ENCODE measurements at regions not wholly inside any gene's neighbourhood (a gene's known extent, or its start where the extent isn't known, plus 50 kb on each side); places are given as distances from the start of the nearest gene placed in this dataset.

GRCh38 chr12:69039911-69040310 lies 106.9 kb upstream of the CPM start:
- H3K4me3 ChIP-seq (ENCODE audit: control insufficient read depth, low read depth, low read length) = no peak overlapping the region
- no peak for DNase-seq (ENCODE audit: low read depth)
- TF ChIP-seq, protein P1, sequence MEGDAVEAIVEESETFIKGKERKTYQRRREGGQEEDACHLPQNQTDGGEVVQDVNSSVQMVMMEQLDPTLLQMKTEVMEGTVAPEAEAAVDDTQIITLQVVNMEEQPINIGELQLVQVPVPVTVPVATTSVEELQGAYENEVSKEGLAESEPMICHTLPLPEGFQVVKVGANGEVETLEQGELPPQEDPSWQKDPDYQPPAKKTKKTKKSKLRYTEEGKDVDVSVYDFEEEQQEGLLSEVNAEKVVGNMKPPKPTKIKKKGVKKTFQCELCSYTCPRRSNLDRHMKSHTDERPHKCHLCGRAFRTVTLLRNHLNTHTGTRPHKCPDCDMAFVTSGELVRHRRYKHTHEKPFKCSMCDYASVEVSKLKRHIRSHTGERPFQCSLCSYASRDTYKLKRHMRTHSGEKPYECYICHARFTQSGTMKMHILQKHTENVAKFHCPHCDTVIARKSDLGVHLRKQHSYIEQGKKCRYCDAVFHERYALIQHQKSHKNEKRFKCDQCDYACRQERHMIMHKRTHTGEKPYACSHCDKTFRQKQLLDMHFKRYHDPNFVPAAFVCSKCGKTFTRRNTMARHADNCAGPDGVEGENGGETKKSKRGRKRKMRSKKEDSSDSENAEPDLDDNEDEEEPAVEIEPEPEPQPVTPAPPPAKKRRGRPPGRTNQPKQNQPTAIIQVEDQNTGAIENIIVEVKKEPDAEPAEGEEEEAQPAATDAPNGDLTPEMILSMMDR (IDR thresholded peaks at IDR 0.05; ENCODE audit: control insufficient read depth, insufficient read depth, low read depth, low read length, missing control alignments) = no peak

DNA sequence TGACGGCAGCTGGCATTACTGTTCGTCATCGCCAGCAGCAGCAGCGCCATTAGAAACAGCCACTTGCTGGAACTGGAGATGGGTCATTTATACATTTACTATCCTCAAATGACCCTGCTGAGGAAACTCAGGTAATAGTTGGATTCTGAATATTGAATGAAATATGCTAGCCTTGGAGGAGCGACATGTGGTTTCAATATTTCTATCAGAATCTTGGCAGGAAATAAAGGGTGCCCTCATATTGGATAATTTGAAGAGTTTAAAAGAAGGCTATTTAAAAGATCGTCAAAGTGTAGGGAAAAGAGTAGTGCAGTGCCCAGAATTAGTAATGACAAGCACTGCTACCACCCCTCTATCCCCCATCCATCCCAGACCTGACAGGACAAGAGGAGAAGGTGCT lies 109.6 kb upstream of the CPM start:
- DNase-seq (ENCODE audit: low read depth) = no peak
- no peak overlapping the region for H3K4me3 ChIP-seq (ENCODE audit: control insufficient read depth, low read depth, low read length)
- TF ChIP-seq, protein P1 (IDR thresholded peaks at IDR 0.05; ENCODE audit: control insufficient read depth, insufficient read depth, low read depth, low read length, missing control alignments) = no peak

DNA sequence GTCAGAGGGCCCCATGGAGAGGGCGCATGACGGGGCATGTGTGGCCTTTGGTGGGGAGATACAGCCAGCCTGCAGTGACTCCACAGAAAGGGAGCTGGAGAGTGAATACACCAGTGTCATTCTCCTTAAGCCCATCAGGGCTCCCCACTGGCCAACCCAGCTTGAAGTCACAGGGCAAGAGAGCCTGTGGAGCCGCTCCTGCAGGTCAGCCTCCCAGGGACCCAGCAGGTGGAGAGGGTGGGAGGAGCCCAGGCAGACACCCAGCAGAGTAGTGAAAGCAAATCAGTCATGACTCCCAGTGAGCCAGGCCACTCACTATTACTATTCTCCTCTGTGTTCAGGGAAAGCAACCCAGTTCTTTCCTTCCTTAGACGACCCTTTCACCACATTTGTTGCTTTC lies 110.0 kb upstream of the CPM start:
- TF ChIP-seq, protein P1 (IDR thresholded peaks at IDR 0.05; ENCODE audit: control insufficient read depth, insufficient read depth, low read depth, low read length, missing control alignments) = no peak
- H3K4me3 ChIP-seq (ENCODE audit: control insufficient read depth, low read depth, low read length) = no peak overlapping the region
- no peak for DNase-seq (ENCODE audit: low read depth)

GRCh38 chr12:69044887-69045286 lies 111.9 kb upstream of the CPM start:
- no peak overlapping the region for H3K4me3 ChIP-seq (ENCODE audit: control insufficient read depth, low read depth, low read length)
- no peak for DNase-seq (ENCODE audit: low read depth)
- TF ChIP-seq, protein P1 (IDR thresholded peaks at IDR 0.05; ENCODE audit: control insufficient read depth, insufficient read depth, low read depth, low read length, missing control alignments) = no peak

DNA sequence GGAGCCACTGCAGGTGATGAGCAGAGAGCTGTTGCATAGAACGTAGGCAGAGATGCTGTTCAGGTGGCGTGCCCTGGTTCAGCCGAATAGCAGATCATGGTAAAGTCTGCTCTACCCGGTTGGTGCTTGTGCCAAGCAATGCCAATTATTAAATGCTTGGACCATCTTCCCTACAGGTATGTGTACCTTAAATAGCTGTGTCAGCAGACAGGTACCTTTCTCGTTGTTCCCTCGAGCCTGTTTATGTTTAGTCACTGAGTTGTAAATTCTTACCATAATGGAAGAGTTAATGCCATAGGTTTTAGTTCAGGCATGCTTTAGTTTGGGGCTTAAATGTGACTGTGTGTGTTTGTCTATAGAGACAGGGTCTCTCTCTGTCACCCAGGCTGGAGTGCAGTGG lies 112.5 kb upstream of the CPM start:
- TF ChIP-seq, protein P1 (IDR thresholded peaks at IDR 0.05; ENCODE audit: control insufficient read depth, insufficient read depth, low read depth, low read length, missing control alignments) = no peak

GRCh38 chr12:69046363-69046762 lies 113.4 kb upstream of the CPM start:
- DNase-seq (ENCODE audit: low read depth) = no peak

More for the DNA sequence above, 112.5 kb upstream of the CPM start:
- no peak for DNase-seq (ENCODE audit: low read depth)
- H3K4me3 ChIP-seq (ENCODE audit: control insufficient read depth, low read depth, low read length) = no peak overlapping the region

More at GRCh38 chr12:69046363-69046762, 113.4 kb upstream of the CPM start:
- H3K4me3 ChIP-seq (ENCODE audit: control insufficient read depth, low read depth, low read length) = no peak overlapping the region
- TF ChIP-seq, protein P1 (IDR thresholded peaks at IDR 0.05; ENCODE audit: control insufficient read depth, insufficient read depth, low read depth, low read length, missing control alignments) = no peak
